Fibroblast of lung (primary cell): ENCODE measurements at regions not wholly inside any gene's neighbourhood (a gene's known extent, or its start where the extent isn't known, plus 50 kb on each side); places are given as distances from the start of the nearest gene placed in this dataset.

Source experiments
- CTCF ChIP-seq, 2 donors: IDR thresholded peaks in 1 of 2; conservative IDR thresholded peaks in 1 of 2; 1 replicate in 1 of 2; 2 replicates in 1 of 2; pipeline ENCODE4 v1.5.1; 2011 to 2012; ENCODE audit warnings: low read length in 2 of 2, control low read depth in 1 of 2, inconsistent platforms in 1 of 2, low read depth in 1 of 2, mild to moderate bottlenecking in 1 of 2
- EZH2 ChIP-seq: IDR thresholded peaks from 2 replicates; pipeline ENCODE4 v1.5.1; 2012; ENCODE audit warnings: low read length, control low read depth, mild to moderate bottlenecking; ENCODE audit errors: missing control alignments

- TF ChIP-seq CTCF (conservative IDR thresholded peaks at IDR 0.05 in 1 of 2, IDR thresholded peaks at IDR 0.05 in 1 of 2; ENCODE audit: low read depth in 1 of 2, low read length in 2 of 2) (no peak), EZH2 (no peak)
These were observed 142.9 kb downstream of the ARRDC3 start for GRCh38 chr5:91240175-91240574.
